Suppressor macrophage treated with lipopolysaccharide for 4 hours (primary cell): ENCODE measurements at regions not wholly inside any gene's neighbourhood (a gene's known extent, or its start where the extent isn't known, plus 50 kb on each side); places are given as distances from the start of the nearest gene placed in this dataset.

Source experiments
- DNase-seq: peaks from one replicate; pipeline ENCODE4 v3.0.0-alpha.2; 2020

DNA sequence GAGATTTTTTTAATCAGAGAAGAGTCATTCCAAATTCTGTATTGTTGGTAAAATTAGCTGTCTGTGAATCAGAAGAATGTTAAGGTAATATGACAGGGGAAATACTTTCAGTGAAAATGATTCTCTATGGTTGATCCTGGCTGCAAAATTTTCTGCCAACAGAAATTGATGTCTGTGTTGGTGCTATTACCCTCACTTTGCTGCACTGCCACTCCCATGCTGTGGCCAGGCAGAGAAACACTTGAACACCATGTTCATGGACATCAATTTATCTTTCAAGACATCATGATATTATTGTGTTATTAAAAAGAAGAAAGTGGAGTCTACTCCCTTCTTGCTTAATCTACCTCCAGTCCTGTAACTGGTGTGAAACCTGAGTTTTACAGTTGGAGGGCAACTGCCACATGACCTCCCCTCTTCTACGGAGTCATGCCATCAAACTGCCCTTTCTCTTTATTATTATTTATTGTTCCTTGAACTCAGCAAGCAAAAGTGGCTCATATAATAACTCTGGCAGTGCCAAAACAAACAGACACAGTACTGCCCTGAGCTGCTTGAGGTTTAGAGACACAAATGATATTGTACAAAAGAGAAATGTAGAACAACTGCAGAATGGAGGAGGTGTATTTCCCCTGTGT, 288.0 kb upstream of the JAG1 start:
- no peak for DNase-seq

DNA sequence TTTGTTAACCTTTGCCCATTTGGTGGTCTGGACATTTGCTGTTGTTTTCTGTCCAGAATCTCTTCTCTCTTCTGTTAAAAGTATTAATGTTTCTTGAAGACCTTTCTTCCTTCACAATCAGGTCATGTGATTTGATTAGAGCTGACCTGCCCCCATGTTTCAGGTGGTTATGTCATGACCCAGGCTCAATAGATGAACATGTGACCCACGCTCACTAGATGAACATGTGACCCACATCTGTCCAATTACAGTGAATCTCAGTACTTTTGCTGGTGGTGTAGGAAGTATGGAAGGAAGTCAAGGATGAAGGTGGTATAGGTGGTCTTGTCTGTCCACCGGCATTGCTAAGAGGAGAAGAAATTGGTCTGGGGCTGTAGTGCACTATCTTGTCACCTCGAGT, 289.1 kb upstream of the JAG1 start:
- no peak for DNase-seq

DNA sequence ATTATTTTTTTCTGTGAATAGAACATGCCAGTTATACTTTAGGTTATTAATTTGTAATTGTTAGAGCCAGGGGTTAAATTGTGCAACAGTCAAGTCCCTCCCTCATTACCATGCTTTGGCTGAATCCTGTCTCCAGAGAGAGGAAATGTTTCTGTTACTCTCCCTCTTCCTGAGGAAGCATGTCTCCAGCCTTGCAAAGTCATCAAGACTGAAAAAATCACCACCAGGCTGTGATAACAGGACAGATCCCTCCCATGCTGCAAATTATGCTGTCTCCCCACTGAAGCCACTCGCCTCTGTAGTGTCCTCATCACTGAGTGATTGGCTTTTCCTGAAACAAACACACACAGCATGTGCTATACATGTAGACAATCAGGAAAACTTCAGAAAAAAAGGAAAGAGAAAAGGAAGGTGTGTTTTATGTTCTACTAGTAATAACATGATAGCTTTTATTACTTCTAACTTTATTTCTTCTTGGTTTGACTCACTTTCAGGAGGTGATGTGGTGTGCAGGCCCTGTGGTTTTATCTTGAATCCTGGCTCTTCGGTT, 290.0 kb upstream of the JAG1 start:
- no peak for DNase-seq

DNA sequence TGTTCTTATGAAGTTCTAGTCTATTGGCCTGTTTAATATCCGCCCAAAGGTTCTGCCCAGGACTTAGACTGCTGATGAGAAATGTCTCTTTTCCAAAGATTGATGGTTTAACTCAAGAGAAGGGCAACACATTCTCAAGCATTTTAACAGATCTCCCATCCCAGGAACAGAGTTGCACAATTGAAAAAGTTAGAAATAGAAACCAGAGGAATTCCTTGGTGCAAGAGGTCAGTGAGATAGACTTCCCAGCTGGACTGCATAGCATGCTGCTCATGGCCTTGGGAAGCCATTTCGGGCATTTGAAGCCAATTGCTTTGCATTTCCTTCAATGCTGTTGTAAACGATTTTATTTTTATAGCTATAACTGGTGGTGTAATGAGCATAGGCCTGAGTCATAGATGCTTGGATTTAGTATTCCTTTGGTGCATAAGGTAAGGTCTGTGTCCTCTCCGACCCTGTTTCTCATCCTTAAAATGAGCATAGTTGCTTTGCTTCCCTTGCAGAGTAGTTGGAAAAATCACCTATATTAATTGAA, 292.2 kb upstream of the JAG1 start:
- no peak for DNase-seq

DNA sequence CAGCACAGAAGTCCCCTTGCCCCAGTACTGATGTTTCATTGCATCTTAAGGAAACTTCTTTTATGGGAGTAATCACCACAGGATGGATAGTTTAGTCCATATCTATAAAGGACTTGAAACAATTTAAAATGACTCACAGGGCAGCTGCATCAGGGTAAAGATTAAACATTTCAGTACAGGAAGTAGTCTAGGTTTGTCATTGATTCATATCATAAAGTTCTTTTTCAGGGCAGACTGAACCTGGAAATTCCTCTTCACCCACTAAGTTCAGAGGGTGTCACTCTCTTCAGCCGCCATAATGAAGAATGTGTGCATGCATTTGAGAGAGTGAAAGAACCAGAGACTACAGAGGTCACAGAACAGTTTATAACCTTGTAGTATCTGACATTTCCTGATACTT, 296.3 kb upstream of the JAG1 start:
- no peak for DNase-seq

DNA sequence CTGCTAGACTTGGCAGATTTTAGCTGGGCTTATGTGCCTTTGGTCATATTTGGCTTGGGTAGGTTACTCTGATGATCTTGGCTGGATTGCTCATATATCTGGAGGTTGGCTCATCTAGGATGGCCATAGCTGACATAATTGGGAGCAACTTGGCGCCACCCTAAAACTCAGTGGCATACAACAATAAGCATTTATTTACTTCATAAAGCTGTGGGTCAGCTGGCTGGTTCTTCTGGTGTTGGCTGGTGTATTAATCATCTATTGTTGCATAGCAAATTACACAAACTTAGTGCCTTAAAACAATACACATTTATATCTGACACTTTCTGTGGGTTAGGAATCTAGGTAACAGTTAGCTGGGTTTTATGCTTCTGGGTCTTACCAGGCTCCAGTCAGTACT, 297.3 kb upstream of the JAG1 start:
- no peak for DNase-seq

DNA sequence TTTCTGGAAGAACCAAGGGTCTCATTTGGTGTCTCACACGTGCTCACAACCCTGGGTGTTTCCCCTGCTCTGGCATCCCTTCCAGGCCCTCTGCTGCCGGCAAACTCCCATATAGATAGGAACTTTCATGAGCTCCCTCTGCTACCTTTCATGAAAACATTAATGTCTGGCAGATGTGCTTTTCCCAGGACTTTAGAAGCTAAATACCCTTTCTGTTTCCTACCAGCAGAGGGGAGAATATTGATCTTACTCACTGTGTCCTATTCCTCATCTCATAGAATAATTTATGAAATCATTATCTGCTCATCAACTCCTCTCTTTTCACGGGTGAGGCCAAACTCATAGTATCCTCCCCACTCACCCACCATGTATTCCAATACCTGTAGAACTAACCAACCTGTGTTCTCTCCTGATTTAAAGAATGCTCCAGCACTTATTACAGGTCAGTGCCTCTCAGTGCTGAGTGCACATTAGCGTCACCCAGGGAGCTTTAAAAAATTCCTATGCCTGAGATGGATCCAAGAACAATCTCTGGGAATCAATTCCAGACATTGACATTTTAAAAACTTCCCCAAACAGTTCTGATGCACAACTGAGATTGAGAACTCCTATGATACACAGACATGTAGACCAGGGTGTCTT, 298.5 kb upstream of the JAG1 start:
- no peak for DNase-seq

DNA sequence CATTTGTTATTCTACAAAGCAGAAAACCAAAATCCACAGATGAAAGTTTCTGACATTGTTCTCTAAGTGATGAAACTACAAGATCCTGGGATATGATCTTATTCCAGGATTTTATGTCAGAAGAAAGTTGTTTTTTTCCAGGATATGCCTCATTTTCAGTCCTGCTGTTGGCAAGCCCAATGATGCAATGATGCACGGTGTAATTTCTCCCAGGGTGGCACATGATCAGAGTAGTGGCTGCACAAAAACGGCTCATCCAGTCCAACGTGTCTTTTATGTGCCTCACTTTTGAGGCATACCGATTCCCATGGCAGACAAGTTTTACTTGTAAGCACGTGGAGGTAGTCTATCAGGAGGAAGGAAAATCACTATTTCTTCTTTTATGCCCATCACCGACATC, 302.3 kb upstream of the JAG1 start:
- no peak for DNase-seq

DNA sequence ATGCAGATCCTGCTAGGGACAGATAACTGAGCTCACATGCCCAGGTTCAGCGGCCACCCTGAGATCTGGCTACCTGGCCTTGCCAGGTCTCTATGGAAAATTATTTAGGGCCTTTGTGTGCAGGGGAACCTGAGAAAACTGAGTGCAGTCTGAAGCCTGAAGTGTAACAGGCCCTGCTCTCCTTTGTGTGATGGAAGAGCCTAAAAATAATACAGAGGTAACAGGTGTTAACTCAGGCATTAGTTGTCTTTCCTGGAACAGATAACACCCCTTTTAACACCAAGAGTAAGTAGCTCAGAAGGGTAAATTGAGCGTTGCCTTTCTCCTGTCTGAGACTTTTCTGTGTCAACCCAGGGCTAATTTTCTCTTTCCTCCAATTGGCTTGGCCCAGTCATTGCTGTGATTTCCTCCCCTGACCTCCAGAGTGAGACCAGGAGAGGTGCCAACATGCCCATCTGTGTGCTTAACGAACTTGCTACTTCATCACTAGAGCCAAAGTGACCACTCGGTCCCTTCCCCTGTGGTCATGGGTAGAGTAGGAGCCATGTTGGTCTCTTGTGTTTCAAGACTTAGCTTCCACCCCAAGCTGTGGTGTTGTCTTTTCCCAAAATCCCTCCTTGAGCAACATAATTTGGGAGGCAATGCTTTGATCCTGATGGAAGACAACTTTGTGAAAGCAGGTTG, 304.4 kb upstream of the JAG1 start:
- DNase-seq = no peak

DNA sequence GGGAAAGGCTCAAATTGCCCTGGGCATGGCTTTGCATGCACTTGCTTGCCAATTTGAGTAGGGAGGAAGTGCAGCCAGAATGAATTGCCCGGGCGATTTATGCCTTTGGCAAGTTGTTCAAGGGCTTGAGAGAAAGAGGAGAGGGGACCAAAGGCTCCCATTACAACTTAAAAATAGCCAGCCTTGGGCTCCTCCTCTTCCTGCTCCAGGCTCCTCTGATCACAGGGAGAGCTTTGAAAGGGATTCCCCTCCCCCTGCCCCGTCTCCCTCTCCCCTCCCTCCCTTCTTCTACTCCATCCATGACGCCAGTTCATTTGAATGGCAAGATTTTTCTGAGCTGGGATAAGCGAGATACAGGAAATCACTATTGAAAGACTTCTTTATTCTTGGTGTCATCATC, 304.9 kb upstream of the JAG1 start:
- DNase-seq = no peak

DNA sequence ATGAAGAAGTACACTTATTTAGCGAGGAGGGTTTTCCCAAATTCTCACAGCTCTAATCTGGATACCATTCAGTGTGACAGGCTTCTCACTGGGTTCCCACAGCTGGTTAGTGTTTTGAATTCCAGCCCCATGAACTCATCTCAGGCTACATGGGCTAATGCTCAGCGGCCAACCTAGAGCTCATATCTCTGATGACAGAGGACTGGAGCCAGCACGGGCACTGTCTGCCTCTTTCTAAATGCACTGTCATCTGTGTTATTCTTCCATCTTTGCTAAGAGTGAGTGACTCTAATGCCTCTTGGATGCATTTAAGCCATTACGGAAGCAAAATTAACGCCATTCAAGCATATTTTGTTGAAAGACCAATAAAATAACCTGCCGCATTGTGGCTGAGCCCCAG, 308.9 kb upstream of the JAG1 start:
- DNase-seq = no peak

DNA sequence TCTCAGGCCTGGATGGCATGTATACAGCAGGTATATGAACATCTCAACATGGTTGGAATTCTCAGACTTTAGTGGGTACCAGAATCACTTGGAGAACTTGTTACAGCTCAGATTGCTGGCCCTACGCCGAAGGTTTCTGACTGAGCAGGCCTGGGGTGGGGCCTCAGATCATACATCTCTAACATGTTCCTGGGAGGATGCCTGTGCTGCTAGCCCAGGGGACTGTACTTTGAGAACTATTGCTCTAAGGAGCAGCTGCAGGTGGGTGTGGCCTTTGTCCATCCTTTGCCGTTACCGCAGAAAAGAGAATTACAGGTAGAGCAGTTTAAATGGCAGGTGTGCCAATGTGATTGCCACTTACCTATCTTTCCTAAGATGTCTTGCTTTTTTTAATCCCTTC, 310.5 kb upstream of the JAG1 start:
- no peak for DNase-seq

DNA sequence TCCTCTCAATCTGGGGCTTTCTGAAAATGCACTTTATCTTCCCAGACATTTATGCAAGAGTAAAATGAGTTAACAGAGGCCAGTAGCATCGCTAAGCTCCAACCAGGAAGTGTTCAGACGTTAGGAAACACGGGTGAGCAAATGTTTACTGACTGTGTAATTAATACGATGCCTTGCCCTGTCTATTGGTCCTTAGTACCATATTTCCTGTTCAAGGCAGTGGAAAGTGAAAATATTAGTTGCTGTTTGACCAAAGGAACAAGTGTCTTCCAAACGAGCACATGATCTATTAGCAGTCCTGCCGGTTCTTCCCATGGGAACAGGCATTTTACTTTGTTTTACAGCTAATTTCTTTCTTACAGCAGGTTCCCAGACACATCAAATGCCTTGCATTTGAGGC, 311.1 kb upstream of the JAG1 start:
- DNase-seq = no peak

DNA sequence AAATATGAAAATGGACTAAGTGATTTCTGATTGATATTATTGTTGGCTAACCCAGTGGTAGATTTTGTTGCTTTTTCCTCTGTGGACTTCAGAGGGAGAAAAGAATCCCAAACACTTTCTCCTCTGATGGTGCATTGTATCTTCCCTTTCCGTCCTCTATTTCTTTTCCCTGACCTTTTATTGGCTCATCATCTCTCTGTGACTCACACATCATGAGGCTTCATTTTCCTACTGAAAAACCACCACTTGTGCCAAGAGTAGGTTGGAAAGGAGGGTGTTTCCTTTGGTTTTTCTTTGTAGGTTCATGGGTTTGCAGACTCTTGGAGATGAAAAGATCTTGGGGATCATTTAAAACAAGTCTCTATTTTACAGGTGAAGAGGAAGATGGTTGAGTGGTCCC, 311.7 kb upstream of the JAG1 start:
- DNase-seq = peak; percentile 33

DNA sequence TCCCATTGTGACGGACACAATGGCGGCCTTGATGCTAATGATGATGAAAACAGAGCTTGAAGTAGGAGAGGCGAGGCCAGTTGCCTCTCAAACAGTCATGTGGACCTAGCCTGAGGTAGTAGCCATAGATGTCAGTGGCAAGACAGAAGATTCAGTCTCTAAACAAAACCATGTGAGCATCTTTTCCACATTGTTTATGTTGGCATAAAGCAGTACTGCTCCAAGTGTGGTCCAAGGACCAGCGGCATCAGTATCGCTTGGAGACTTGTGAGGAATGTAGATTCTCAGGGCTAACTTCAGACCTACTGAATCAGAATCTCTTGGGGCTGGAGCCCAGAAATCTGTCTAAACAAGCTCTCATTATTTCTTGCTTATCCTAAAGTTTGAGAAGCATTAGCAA, 312.8 kb upstream of the JAG1 start:
- no peak for DNase-seq

DNA sequence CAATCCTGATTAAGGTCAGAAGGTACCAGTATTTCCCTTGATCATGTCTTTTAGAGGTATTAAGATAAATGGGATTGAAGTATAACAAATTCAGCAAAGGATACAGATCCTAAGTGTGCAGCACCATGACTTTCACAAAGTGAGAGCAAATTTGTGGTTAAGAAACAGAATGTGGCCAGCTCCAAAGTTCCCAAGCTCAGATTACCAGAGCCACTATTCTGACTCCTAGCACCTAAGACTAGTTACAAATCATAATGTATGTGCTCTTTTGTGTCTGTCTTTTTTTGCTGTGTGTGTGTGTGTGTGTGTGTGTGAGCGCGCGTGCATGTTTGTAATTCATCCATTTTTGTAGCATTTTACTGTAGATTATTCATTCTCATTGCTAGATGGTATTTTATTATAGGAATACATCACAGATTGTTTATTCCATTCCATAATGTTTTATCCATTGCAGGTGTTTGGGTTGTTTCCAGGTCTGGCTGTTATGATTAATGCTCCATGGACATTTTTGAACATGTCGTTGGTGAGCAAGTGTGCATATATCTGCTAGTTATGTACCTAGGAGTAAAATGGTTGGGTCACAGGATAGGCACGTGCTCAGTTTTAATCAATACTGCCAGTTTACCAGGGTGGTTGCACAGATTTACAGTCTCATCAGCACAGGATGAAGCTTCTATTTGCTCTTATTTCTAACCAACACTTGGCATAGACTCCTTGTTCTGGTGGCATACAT, 314.0 kb upstream of the JAG1 start:
- no peak for DNase-seq

DNA sequence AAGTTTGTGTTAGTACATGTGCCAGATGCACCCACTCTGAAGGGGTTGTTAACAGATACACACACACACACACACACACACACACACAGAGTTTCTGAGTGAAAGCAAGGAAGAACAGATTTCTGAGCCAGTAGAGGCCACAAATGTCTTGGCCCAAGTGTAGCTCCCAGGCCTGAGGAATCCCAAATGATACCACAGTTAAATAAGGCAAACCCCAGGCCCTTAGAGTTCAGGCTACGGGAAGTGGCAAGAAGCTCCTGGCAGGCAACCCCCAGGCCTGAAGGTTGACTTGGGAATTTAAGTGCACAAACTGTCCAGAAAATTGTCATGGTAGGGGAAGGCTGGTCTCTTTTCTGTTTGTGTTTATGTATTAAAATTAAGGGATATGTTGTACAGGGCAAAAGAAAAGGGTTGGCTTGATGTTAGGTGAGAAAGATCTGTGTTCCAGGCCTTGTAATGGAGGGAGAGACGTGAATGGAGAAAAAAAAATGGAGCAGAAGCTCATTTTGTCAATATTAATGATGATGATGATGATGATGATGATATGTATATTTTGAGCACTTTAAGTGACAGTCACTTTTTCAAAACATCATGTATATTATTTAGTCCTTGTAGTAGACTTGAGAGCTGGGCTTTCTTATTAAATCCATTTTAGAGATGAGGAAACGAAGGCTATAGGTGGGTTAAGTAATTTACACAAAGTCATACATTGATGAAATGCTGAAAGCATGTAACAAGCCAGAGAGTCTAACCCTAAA, 317.0 kb upstream of the JAG1 start:
- DNase-seq = no peak

DNA sequence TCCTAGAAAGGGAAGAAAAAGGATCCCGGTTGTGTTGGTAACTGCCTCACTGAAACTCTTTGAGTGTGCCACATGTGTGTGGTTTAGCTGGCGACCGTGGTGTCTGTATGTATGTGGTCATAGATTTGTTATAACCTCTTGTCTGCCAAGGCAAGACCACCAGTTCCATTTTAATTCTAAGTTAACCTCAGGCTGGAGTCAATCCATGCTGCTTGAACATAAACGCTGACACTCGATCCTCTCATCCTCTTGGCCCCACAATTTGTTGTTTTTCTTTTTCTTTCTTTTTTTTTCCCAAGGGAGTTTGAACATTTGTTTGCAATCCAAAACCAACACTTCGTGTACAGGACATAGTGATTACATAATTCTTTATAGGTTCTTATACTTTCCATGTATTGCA, 318.9 kb upstream of the JAG1 start:
- no peak for DNase-seq

DNA sequence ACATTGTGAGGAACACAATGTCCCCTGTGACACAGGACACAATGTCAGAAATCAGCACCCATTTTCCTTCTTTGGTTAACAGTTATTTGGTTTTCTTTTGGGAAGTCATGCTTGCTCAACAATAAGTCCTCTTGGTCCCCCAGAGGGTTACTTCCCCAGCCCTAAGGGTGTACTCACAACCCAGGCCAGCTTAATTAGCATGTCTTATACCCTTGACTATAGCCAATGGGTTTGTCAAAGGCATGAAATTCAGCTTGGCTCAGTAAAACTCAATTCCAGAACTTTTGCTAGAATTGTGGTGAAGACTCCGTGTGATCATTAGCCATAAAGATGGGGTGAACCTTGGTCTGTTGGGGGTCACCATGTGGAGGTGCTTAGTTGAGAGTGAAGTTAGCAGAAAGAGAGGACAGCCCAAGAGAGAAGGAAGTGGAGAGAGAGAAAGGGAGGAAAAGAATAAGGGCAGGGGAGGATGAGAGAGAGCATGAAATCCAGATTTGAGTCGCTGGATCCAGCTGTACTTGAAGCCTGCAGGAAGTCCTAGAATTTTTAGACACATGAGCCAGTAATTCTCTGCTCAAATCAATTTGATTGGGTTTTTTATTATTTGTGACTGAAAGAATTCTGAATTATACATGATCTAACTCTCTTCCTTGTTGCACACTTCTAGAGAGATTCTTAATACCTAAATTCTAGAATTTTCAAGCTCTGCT, 321.3 kb upstream of the JAG1 start:
- no peak for DNase-seq

DNA sequence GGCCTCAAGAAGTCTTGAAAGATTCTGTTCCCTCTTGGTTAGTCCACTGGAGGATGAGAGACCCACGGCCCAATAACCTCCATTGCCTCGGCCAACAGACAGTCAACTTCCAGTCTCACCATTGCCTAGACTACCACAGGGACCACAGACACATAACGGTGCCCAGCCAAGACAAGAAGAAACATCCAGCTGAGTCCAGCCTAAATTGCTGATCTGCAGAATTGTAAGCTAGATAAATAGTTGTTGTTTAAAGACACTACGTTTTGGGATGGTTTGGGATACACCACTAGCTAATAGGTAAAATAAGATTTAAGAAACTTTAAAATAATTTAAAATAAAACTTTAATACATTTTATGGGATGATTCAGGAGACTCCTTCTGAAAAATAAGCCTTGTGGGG, 324.7 kb upstream of the JAG1 start:
- DNase-seq = no peak

DNA sequence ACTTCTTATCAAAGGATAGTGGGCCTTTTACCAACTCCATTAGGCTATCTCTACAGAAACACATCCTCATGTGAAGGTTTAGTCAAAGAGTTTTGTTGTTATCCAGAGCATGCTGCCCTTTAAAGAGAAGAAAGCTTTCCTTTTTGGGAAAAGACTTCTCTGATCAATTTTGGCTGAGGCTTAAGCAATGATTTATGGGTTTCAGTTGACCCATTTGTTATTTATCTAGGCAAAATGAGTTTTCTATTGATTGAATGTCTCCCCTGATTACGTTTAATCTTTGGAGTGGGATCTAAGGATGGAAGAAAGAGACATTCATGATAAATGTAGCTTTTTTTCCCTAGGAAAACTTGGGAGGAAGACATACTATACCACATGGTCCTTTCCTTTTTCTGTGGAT, 326.6 kb upstream of the JAG1 start:
- no peak for DNase-seq

DNA sequence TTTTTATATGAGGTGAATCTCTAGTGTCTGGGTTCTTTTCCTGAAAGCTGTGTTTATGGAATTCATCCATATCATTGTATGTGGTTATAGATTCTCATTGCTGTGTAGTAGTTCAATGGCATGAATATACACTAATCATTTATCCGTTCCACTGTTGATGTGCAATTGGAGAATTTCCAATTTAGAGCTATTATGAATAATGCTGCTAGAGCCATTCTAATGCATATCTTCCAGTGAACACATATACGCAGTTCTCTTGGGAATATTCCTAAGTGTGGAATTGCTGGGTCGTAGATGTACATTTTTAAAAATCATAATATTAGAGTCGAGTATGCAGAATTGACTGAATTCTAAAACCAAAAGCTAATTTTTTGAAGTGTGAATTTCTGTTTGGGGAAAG, 327.5 kb upstream of the JAG1 start:
- DNase-seq = no peak
